Esophagus muscularis mucosa (tissue), 4 donors: ENCODE measurements at regions not wholly inside any gene's neighbourhood (a gene's known extent, or its start where the extent isn't known, plus 50 kb on each side); places are given as distances from the start of the nearest gene placed in this dataset.

Source experiments
- DNase-seq: peaks from one replicate; pipeline ENCODE4 v3.0.0-alpha.2; 2017; ENCODE audit errors: extremely low spot score
- H3K27ac ChIP-seq, 4 donors: fragments of 200-600 bp; sonication (generic); replicated peaks in 1 of 4; 1 replicate in 3 of 4; 2 replicates in 1 of 4; pipeline ENCODE4 v1.5.1; 2016 to 2019; ENCODE audit warnings: mild to moderate bottlenecking in 1 of 4
- H3K27me3 ChIP-seq, 4 donors: fragments of 200-600 bp; sonication (generic); one replicate each; pipeline versions ENCODE4 v1.5.1 to v1.6.0; 2016 to 2019
- H3K36me3 ChIP-seq, 4 donors: fragments of 200-600 bp; sonication (generic); one replicate each; pipeline ENCODE4 v1.5.1; 2016 to 2019
- H3K4me1 ChIP-seq, 4 donors: fragments of 200-600 bp; sonication (generic); one replicate each; pipeline ENCODE4 v1.5.1; 2016 to 2019
- H3K4me3 ChIP-seq, 4 donors: fragments of 200-600 bp; sonication (generic); 1 replicate in 2 of 4; 2 replicates in 2 of 4; pipeline ENCODE4 v1.5.1; 2016 to 2019; ENCODE audit warnings: mild to moderate bottlenecking in 4 of 4, moderate library complexity in 1 of 4
- H3K9me3 ChIP-seq, 4 donors: fragments of 200-600 bp; sonication (generic); 1 replicate in 3 of 4; 2 replicates in 1 of 4; pipeline ENCODE4 v1.5.1; 2016 to 2019
- EP300 ChIP-seq: sonication (generic); formaldehyde crosslinking; IDR thresholded peaks from one replicate; pipeline ENCODE4 v1.6.1; 2017; ENCODE audit warnings: antibody characterized with exemption
- POLR2A ChIP-seq: fragments of 450-650 bp; IDR thresholded peaks from one replicate; pipeline ENCODE4 v1.6.1; 2017; ENCODE audit warnings: antibody characterized with exemption, moderate library complexity, mild to moderate bottlenecking, low read depth
- POLR2AphosphoS5 ChIP-seq, 2 donors: sonication (generic); formaldehyde crosslinking; IDR thresholded peaks; one replicate each; pipeline ENCODE4 v1.6.1; 2017; ENCODE audit warnings: antibody characterized with exemption in 2 of 2
- WGBS: methylation state at CpG from one replicate; pipeline ENCODE4 v1.1.5; 2018; 5-methylcytosine and 5-hydroxymethylcytosine counted together
- intact Hi-C: fragments of 100-400 bp; cut with DNase I; formaldehyde crosslinking; loops from one replicate; pipeline ENCODE4 v1.15.1; 2023
- TF ChIP-seq, protein P1 (sequence below), 3 experiments: fragments of 200-600 bp in 2 of 3; fragments of 450-650 bp in 1 of 3; sonication (generic) in 2 of 3; IDR thresholded peaks; one replicate each; pipeline ENCODE4 v1.5.1; 2017 to 2019; ENCODE audit warnings: antibody characterized with exemption in 3 of 3, mild to moderate bottlenecking in 2 of 3, moderate library complexity in 1 of 3

- 86% methylated on average over 1 of the region's 1 CpG for WGBS
- Histone ChIP-seq H3K27ac (no peak overlapping the region), H3K27me3 (no peaks in the 10 kb centered on the region), H3K4me1 (no peaks in the 10 kb centered on the region), H3K9me3 (no peaks in the 10 kb centered on the region), H3K4me3 (no peak overlapping the region), H3K36me3 (no peaks in the 10 kb centered on the region)
- intact Hi-C loops: no loop called here
- DNase-seq: no peak
- no peak for TF ChIP-seq EP300
- no peak for TF ChIP-seq POLR2A
- no peak for TF ChIP-seq POLR2AphosphoS5 (IDR thresholded peaks at IDR 0.05)
- TF ChIP-seq, protein P1, sequence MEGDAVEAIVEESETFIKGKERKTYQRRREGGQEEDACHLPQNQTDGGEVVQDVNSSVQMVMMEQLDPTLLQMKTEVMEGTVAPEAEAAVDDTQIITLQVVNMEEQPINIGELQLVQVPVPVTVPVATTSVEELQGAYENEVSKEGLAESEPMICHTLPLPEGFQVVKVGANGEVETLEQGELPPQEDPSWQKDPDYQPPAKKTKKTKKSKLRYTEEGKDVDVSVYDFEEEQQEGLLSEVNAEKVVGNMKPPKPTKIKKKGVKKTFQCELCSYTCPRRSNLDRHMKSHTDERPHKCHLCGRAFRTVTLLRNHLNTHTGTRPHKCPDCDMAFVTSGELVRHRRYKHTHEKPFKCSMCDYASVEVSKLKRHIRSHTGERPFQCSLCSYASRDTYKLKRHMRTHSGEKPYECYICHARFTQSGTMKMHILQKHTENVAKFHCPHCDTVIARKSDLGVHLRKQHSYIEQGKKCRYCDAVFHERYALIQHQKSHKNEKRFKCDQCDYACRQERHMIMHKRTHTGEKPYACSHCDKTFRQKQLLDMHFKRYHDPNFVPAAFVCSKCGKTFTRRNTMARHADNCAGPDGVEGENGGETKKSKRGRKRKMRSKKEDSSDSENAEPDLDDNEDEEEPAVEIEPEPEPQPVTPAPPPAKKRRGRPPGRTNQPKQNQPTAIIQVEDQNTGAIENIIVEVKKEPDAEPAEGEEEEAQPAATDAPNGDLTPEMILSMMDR (IDR thresholded peaks at IDR 0.05): no peak
Observed at GRCh38 chr18:30350263-30350662, 692.3 kb downstream of the DSC3 start.

DNA sequence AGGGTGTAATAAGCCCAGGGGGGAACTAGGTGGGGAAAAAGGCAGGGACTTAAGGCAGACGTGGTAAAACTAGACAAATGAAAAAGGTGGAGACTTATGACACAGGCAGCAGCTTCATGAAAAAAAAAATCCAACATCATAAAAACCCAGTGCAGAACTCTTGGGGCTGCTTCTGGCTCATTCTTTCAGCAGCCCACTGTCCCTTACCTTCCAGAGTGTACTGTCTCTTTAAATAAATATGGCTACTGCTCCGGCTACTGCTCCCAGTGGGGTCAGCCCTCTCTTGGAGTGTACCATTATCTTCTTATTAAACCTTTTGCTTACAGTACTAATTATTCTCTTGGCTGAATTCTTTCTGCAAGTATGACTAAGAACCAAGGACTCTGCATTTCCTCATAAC is 699.5 kb downstream of the DSC3 start:
- TF ChIP-seq POLR2AphosphoS5 (IDR thresholded peaks at IDR 0.05): no peak
- no peak for TF ChIP-seq POLR2A
- TF ChIP-seq EP300: no peak
- TF ChIP-seq, protein P1 (IDR thresholded peaks at IDR 0.05): no peak
- WGBS: 53% methylated on average over 2 of the region's 2 CpGs
- no peak overlapping the region for H3K4me3 ChIP-seq
- H3K36me3 ChIP-seq: no peaks in the 10 kb centered on the region
- H3K9me3 ChIP-seq: no peaks in the 10 kb centered on the region
- H3K27me3 ChIP-seq: no peaks in the 10 kb centered on the region
- peaks cover 0 to 3% (median 0%) of the 10 kb centered on the region in 4 donors for H3K4me1 ChIP-seq
- intact Hi-C loops: no loop called here
- no peak for DNase-seq
- H3K27ac ChIP-seq: no peak overlapping the region

GRCh38 chr18:30342675-30343074 is 699.9 kb downstream of the DSC3 start:
- no peak for TF ChIP-seq EP300
- no peak for TF ChIP-seq POLR2AphosphoS5 (IDR thresholded peaks at IDR 0.05)
- TF ChIP-seq, protein P1 (IDR thresholded peaks at IDR 0.05): no peak
- TF ChIP-seq POLR2A: no peak
- Histone ChIP-seq H3K27ac (no peak overlapping the region), H3K36me3 (no peaks in the 10 kb centered on the region), H3K27me3 (no peaks in the 10 kb centered on the region), H3K4me1 (peaks cover 0 to 4% (median 0%) of the 10 kb centered on the region in 4 donors), H3K4me3 (no peak overlapping the region), H3K9me3 (no peaks in the 10 kb centered on the region)
- 76% methylated on average over 2 of the region's 2 CpGs for WGBS
- intact Hi-C loops: no loop called here
- DNase-seq: no peak

GRCh38 chr18:30334781-30335180 is 707.8 kb downstream of the DSC3 start:
- TF ChIP-seq EP300 (no peak), POLR2AphosphoS5 (IDR thresholded peaks at IDR 0.05) (no peak), POLR2A (no peak)
- TF ChIP-seq, protein P1 (IDR thresholded peaks at IDR 0.05): no peak
- intact Hi-C loops: no loop called here
- H3K4me1 ChIP-seq: peaks cover 0 to 4% (median 0%) of the 10 kb centered on the region in 4 donors
- WGBS: 84% methylated on average over 7 of the region's 7 CpGs
- H3K27me3 ChIP-seq: no peaks in the 10 kb centered on the region
- H3K27ac ChIP-seq: no peak overlapping the region
- H3K36me3 ChIP-seq: no peaks in the 10 kb centered on the region
- H3K9me3 ChIP-seq: no peaks in the 10 kb centered on the region
- H3K4me3 ChIP-seq: no peak overlapping the region
- no peak for DNase-seq

- Histone ChIP-seq H3K4me3 (no peak overlapping the region), H3K9me3 (no peaks in the 10 kb centered on the region), H3K4me1 (peaks cover 0 to 3% (median 0%) of the 10 kb centered on the region in 4 donors), H3K36me3 (no peaks in the 10 kb centered on the region), H3K27me3 (no peaks in the 10 kb centered on the region), H3K27ac (no peak overlapping the region)
- intact Hi-C loops: no loop called here
- TF ChIP-seq POLR2AphosphoS5 (IDR thresholded peaks at IDR 0.05): no peak
- TF ChIP-seq POLR2A: no peak
- WGBS: 85% methylated on average over 4 of the region's 4 CpGs
- DNase-seq: no peak
Observed at GRCh38 chr18:30333310-30333709, 709.2 kb downstream of the DSC3 start.
